ENCODE measurements at regions not wholly inside any gene's neighbourhood (a gene's known extent, or its start where the extent isn't known, plus 50 kb on each side); places are given as distances from the start of the nearest gene placed in this dataset.
"Not testable (repeated sequence)": the region's sequence is repeated elsewhere in the genome, so short reads cannot be mapped to it uniquely, and the experiment has no call there.

GRCh38 chr7:26992670-26993069 is 103.1 kb downstream of the HOXA1 start:
- Histone ChIP-seq H3K4me3 (no peak overlapping the region), H3K9me3 (peaks cover 5% of the 10 kb centered on the region), H3K27me3 (no peaks in the 10 kb centered on the region), H3K36me3 (no peaks in the 10 kb centered on the region), H3K4me2 (no peak overlapping the region), H4K20me1 (no peaks in the 10 kb centered on the region), H3K9ac (no peak overlapping the region), H3K4me1 (no peaks in the 10 kb centered on the region), H3K27ac (no peak overlapping the region)
- TF ChIP-seq Cebpa-rat (IDR thresholded peaks at IDR 0.05) = no peak

- H4K20me1 ChIP-seq = no peaks in the 10 kb centered on the region
- H3K9me3 ChIP-seq = no peaks in the 10 kb centered on the region
- H3K27me3 ChIP-seq = no peaks in the 10 kb centered on the region
- H3K4me1 ChIP-seq = no peaks in the 10 kb centered on the region
- no peak overlapping the region for H3K4me2 ChIP-seq
- H3K27ac ChIP-seq = no peak overlapping the region
- H3K4me3 ChIP-seq = no peak overlapping the region
- no peak overlapping the region for H3K9ac ChIP-seq
- no peaks in the 10 kb centered on the region for H3K36me3 ChIP-seq
- TF ChIP-seq Cebpa-rat (IDR thresholded peaks at IDR 0.05) = no peak
These were observed 104.0 kb downstream of the HOXA1 start for GRCh38 chr7:26991796-26992195.

- H3K9ac ChIP-seq = no peak overlapping the region
- no peak overlapping the region for H3K4me3 ChIP-seq
- H3K9me3 ChIP-seq = no peaks in the 10 kb centered on the region
- H3K36me3 ChIP-seq = no peaks in the 10 kb centered on the region
- no peaks in the 10 kb centered on the region for H3K4me1 ChIP-seq
- H3K27me3 ChIP-seq = no peaks in the 10 kb centered on the region
- no peak overlapping the region for H3K4me2 ChIP-seq
- no peak for TF ChIP-seq Cebpa-rat (IDR thresholded peaks at IDR 0.05)
- H3K27ac ChIP-seq = no peak overlapping the region
- no peaks in the 10 kb centered on the region for H4K20me1 ChIP-seq
These were observed 105.7 kb downstream of the HOXA1 start for GRCh38 chr7:26989897-26990670.

GRCh38 chr7:26988836-26989374 is 106.9 kb downstream of the HOXA1 start:
- H3K27me3 ChIP-seq = no peaks in the 10 kb centered on the region
- H3K9ac ChIP-seq = no peak overlapping the region
- H4K20me1 ChIP-seq = no peaks in the 10 kb centered on the region
- H3K4me3 ChIP-seq = no peak overlapping the region
- no peaks in the 10 kb centered on the region for H3K9me3 ChIP-seq
- H3K36me3 ChIP-seq = no peaks in the 10 kb centered on the region
- TF ChIP-seq Cebpa-rat (IDR thresholded peaks at IDR 0.05) = no peak
- no peaks in the 10 kb centered on the region for H3K4me1 ChIP-seq
- no peak overlapping the region for H3K27ac ChIP-seq
- no peak overlapping the region for H3K4me2 ChIP-seq

DNA sequence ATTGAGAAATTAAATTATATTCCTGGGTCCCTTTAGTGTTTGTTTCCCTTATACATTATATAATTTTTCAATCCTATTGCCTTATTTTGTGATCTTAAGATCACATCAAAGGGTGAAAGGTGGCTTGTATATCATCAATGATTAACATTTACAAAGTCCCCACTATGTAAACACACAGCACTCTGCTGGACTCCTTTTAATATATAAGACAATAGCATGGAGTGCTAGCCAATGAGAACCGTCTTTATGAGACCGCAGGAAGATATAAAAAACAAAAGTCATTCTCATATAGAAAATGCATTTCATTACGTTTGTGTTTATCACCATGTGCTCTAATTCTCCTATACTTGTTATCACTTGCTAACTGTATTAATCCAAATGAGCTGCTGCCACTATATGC is 108.5 kb downstream of the HOXA1 start:
- no peaks in the 10 kb centered on the region for H4K20me1 ChIP-seq

DNA sequence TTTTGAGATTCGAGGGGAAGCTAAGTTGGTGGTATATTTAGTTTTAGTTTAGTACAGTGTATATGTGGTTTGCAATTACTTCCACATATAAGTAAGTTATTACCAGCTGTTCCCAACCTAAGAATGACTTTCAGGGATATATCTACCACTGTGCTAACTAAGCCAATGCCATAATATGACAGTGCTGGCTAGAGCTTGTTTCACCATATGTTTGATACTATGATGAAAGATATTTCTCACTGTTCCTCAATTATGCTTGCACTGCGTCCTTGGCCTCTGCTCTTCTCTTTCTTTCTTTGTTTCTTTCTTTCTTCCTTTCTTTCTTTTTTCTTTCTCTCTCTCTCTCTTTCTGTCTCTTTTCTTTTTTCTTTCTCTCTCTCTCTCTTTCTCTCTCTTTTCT is 113.8 kb upstream of the SKAP2 start:
- Histone ChIP-seq H3K27ac (no peak overlapping the region), H3K4me2 (no peak overlapping the region), H3K4me3 (no peak overlapping the region), H3K36me3 (peaks cover 10% of the 10 kb centered on the region; the same call in 1 of the 2 replicates), H4K20me1 (no peaks in the 10 kb centered on the region), H3K9ac (no peak overlapping the region), H3K27me3 (no peaks in the 10 kb centered on the region), H3K4me1 (peaks cover 31% of the 10 kb centered on the region), H3K9me3 (peaks cover 24% of the 10 kb centered on the region)
- no peak for TF ChIP-seq Cebpa-rat (IDR thresholded peaks at IDR 0.05)

More for the DNA sequence above, 108.5 kb downstream of the HOXA1 start:
- Histone ChIP-seq H3K4me3 (no peak overlapping the region), H3K4me2 (no peak overlapping the region), H3K9me3 (no peaks in the 10 kb centered on the region), H3K36me3 (no peaks in the 10 kb centered on the region), H3K27ac (no peak overlapping the region), H3K4me1 (no peaks in the 10 kb centered on the region), H3K27me3 (no peaks in the 10 kb centered on the region), H3K9ac (no peak overlapping the region)
- TF ChIP-seq Cebpa-rat (IDR thresholded peaks at IDR 0.05) = no peak

- Histone ChIP-seq H4K20me1 (no peaks in the 10 kb centered on the region), H3K9me3 (peaks cover 37% of the 10 kb centered on the region), H3K27ac (no peak overlapping the region), H3K9ac (no peak overlapping the region), H3K27me3 (no peaks in the 10 kb centered on the region), H3K4me2 (0 out of 2 replicates have a peak overlapping the region, but pooled peaks have one; percentile 7), H3K4me3 (no peak overlapping the region), H3K4me1 (peaks cover 31% of the 10 kb centered on the region), H3K36me3 (peaks cover 17% of the 10 kb centered on the region)
- no peak for TF ChIP-seq Cebpa-rat (IDR thresholded peaks at IDR 0.05)
These were observed 112.5 kb upstream of the SKAP2 start for GRCh38 chr7:26976840-26977239.

- not testable (repeated sequence) for H3K9ac ChIP-seq, H3K4me3 ChIP-seq, H3K27ac ChIP-seq, H4K20me1 ChIP-seq, H3K4me2 ChIP-seq, H3K27me3 ChIP-seq
- Histone ChIP-seq H3K36me3 (peaks cover 20% of the 10 kb centered on the region), H3K9me3 (peaks cover 79% of the 10 kb centered on the region), H3K4me1 (peaks cover 15% of the 10 kb centered on the region)
These were observed 107.5 kb upstream of the SKAP2 start for GRCh38 chr7:26971924-26972323.

DNA sequence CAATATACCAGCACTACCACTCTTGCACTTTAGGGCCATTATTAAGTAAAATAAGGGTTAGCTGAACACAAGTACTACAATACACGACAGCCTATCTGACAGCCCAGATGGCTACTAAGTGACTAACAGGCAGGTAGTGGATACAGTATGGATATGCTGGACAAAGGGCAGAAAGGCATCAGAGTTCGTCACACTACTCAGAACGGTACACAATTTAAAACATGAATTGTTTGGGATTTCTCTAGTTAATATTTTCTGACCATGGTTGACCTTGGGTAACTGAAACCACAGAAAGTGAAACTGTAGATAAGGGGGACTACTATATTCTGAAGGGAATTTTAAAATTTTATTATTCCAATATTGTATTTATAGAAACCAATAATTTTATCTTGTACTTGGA is 101.3 kb upstream of the SKAP2 start:
- Histone ChIP-seq H3K4me3 (no peak overlapping the region), H3K9me3 (peaks cover 55% of the 10 kb centered on the region), H3K27me3 (no peaks in the 10 kb centered on the region)

DNA sequence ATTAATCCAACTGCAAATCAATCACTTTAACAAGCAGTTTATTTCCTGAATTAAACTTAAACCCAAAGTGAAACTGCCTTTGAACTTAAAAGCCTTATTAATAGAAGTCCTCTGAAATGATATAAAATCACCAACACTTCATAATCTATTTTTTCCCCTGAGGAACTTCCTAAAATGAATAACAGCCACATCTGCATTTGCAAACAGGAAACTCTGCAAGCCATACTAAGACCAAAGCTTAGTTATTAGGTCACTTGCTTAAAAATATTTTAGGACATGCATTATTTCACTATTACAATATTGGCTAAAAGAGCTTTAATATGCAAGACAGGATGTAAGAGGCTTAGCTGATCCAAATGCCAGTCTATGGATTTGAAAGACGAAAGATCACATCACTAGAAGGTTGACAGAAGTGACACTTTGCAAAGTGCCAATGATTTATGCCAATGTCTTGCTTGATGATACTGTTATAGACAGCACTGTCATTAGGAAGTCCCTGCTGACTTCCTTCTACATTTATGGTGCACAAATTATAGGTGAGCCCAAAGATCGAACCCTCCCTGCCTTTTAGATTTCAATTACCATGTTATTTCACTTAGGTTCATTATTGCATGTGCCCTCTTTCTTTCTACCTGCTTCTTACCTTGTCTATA is 99.9 kb upstream of the SKAP2 start:
- H3K4me2 ChIP-seq = peak overlapping the region; percentile 72
- no peak for TF ChIP-seq Cebpa-rat (IDR thresholded peaks at IDR 0.05)
- H3K27me3 ChIP-seq = no peaks in the 10 kb centered on the region
- peak overlapping the region; percentile 48; the same call in 1 of the 2 replicates for H3K9ac ChIP-seq
- H3K9me3 ChIP-seq = peaks cover 47% of the 10 kb centered on the region
- no peaks in the 10 kb centered on the region for H3K36me3 ChIP-seq
- H4K20me1 ChIP-seq = no peaks in the 10 kb centered on the region
- peak overlapping the region; percentile 73 for H3K27ac ChIP-seq
- H3K4me3 ChIP-seq = peak overlapping the region; percentile 26; the same call in 1 of the 2 replicates
- peaks cover 65% of the 10 kb centered on the region for H3K4me1 ChIP-seq

More for the DNA sequence above, 101.3 kb upstream of the SKAP2 start:
- peaks cover 53% of the 10 kb centered on the region for H3K4me1 ChIP-seq
- no peak overlapping the region for H3K9ac ChIP-seq
- peak overlapping the region; percentile 72 for H3K4me2 ChIP-seq
- no peaks in the 10 kb centered on the region for H4K20me1 ChIP-seq
- no peaks in the 10 kb centered on the region for H3K36me3 ChIP-seq
- no peak for TF ChIP-seq Cebpa-rat (IDR thresholded peaks at IDR 0.05)
- peak overlapping the region; percentile 67 for H3K27ac ChIP-seq

Data from BLaER1 (cell line).